H1 (cell line): ENCODE measurements at regions not wholly inside any gene's neighbourhood (a gene's known extent, or its start where the extent isn't known, plus 50 kb on each side); places are given as distances from the start of the nearest gene placed in this dataset.

Experiments used
- RAD21 ChIP-seq, 2 experiments: IDR thresholded peaks in 1 of 2; conservative IDR thresholded peaks in 1 of 2; 2 replicates each; pipeline ENCODE4 v1.6.1; 2011; ENCODE audit warnings: low read depth in 2 of 2, low read length in 2 of 2, improper control_type of control experiment in 1 of 2, inconsistent platforms in 1 of 2, mild to moderate bottlenecking in 1 of 2, moderate library complexity in 1 of 2
- RFX5 ChIP-seq: IDR thresholded peaks from 2 replicates; pipeline ENCODE4 v1.6.1; 2011; ENCODE audit warnings: low read depth, low read length, improper control_type of control experiment, borderline replicate concordance
- TF ChIP-seq, protein P1 (sequence below): fragments of 300-600 bp; sonication (generic); IDR thresholded peaks from 2 replicates; pipeline ENCODE4 v1.7.1; 2012; ENCODE audit warnings: low read length, moderate library complexity, mild to moderate bottlenecking, inconsistent platforms; ENCODE audit not compliant: insufficient replicate concordance

DNA sequence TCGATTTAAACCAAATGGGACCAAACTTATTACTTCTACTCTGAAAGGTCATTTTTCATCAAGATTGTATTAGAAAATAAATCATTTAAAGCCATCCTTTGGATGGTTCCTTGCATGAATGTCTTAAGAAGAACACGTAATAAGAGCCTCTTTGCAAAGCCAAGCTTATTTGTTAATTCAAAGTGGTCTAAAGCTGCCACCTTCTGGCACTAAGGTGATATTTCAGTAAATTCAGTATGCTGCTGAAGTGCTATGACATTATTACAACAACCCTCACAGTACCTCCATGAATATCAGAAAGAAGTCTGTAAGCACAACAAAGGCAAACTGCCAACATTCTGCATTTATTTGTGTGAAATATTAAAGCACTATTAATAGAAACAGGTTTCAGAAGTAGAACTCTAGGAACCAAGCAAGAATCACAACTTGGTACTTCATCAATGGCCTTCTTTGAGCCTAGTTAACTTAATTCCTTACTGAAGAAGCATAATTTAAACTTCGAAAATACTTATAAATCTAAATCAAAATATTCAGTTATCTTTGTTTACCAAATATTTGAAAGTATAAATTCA lies 53.1 kb upstream of the TYRP1 start (continued):
- TF ChIP-seq, protein P1, sequence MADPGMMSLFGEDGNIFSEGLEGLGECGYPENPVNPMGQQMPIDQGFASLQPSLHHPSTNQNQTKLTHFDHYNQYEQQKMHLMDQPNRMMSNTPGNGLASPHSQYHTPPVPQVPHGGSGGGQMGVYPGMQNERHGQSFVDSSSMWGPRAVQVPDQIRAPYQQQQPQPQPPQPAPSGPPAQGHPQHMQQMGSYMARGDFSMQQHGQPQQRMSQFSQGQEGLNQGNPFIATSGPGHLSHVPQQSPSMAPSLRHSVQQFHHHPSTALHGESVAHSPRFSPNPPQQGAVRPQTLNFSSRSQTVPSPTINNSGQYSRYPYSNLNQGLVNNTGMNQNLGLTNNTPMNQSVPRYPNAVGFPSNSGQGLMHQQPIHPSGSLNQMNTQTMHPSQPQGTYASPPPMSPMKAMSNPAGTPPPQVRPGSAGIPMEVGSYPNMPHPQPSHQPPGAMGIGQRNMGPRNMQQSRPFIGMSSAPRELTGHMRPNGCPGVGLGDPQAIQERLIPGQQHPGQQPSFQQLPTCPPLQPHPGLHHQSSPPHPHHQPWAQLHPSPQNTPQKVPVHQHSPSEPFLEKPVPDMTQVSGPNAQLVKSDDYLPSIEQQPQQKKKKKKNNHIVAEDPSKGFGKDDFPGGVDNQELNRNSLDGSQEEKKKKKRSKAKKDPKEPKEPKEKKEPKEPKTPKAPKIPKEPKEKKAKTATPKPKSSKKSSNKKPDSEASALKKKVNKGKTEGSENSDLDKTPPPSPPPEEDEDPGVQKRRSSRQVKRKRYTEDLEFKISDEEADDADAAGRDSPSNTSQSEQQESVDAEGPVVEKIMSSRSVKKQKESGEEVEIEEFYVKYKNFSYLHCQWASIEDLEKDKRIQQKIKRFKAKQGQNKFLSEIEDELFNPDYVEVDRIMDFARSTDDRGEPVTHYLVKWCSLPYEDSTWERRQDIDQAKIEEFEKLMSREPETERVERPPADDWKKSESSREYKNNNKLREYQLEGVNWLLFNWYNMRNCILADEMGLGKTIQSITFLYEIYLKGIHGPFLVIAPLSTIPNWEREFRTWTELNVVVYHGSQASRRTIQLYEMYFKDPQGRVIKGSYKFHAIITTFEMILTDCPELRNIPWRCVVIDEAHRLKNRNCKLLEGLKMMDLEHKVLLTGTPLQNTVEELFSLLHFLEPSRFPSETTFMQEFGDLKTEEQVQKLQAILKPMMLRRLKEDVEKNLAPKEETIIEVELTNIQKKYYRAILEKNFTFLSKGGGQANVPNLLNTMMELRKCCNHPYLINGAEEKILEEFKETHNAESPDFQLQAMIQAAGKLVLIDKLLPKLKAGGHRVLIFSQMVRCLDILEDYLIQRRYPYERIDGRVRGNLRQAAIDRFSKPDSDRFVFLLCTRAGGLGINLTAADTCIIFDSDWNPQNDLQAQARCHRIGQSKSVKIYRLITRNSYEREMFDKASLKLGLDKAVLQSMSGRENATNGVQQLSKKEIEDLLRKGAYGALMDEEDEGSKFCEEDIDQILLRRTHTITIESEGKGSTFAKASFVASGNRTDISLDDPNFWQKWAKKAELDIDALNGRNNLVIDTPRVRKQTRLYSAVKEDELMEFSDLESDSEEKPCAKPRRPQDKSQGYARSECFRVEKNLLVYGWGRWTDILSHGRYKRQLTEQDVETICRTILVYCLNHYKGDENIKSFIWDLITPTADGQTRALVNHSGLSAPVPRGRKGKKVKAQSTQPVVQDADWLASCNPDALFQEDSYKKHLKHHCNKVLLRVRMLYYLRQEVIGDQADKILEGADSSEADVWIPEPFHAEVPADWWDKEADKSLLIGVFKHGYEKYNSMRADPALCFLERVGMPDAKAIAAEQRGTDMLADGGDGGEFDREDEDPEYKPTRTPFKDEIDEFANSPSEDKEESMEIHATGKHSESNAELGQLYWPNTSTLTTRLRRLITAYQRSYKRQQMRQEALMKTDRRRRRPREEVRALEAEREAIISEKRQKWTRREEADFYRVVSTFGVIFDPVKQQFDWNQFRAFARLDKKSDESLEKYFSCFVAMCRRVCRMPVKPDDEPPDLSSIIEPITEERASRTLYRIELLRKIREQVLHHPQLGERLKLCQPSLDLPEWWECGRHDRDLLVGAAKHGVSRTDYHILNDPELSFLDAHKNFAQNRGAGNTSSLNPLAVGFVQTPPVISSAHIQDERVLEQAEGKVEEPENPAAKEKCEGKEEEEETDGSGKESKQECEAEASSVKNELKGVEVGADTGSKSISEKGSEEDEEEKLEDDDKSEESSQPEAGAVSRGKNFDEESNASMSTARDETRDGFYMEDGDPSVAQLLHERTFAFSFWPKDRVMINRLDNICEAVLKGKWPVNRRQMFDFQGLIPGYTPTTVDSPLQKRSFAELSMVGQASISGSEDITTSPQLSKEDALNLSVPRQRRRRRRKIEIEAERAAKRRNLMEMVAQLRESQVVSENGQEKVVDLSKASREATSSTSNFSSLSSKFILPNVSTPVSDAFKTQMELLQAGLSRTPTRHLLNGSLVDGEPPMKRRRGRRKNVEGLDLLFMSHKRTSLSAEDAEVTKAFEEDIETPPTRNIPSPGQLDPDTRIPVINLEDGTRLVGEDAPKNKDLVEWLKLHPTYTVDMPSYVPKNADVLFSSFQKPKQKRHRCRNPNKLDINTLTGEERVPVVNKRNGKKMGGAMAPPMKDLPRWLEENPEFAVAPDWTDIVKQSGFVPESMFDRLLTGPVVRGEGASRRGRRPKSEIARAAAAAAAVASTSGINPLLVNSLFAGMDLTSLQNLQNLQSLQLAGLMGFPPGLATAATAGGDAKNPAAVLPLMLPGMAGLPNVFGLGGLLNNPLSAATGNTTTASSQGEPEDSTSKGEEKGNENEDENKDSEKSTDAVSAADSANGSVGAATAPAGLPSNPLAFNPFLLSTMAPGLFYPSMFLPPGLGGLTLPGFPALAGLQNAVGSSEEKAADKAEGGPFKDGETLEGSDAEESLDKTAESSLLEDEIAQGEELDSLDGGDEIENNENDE, result no peak
- TF ChIP-seq RAD21 (IDR thresholded peaks at IDR 0.05 in 1 of 2, conservative IDR thresholded peaks at IDR 0.05 in 1 of 2; ENCODE audit: low read depth in 2 of 2, low read length in 2 of 2) (peak; percentile 84 to 87), RFX5 (no peak)
